Keratinocyte (primary cell): ENCODE measurements at regions not wholly inside any gene's neighbourhood (a gene's known extent, or its start where the extent isn't known, plus 50 kb on each side); places are given as distances from the start of the nearest gene placed in this dataset.

Experiments used
- DNase-seq: peaks from one replicate; pipeline ENCODE4 v3.0.0-alpha.2; 2011; ENCODE audit warnings: low read depth, missing footprints, low spot score
- FAIRE-seq: peaks from 2 replicates; lab custom pipeline; 2011; peaks lifted over from hg19 to GRCh38; lab: Jason Lieb, UNC
- H2AFZ ChIP-seq: 2 replicates; pipeline ENCODE4 v1.6.0; 2012; ENCODE audit warnings: low read length, control low read depth, inconsistent platforms; ENCODE audit not compliant: control insufficient read depth
- H3K27ac ChIP-seq: 2 replicates; pipeline ENCODE4 v1.5.1; 2011; ENCODE audit warnings: low read length; ENCODE audit not compliant: control insufficient read depth, insufficient read depth
- H3K27me3 ChIP-seq: 3 replicates; pipeline ENCODE4 v1.6.0; 2011; ENCODE audit warnings: low read length; ENCODE audit not compliant: control insufficient read depth, insufficient read depth; ENCODE audit errors: extremely low read depth
- H3K36me3 ChIP-seq, 2 experiments: 2 replicates in 1 of 2; 3 replicates in 1 of 2; pipeline ENCODE4 v1.5.1; 2011; ENCODE audit warnings: low read length in 2 of 2, mild to moderate bottlenecking in 1 of 2; ENCODE audit not compliant: control insufficient read depth in 2 of 2, insufficient read depth in 2 of 2; ENCODE audit errors: extremely low read depth in 1 of 2
- H3K4me1 ChIP-seq: 3 replicates; pipeline ENCODE4 v1.5.1; 2011; ENCODE audit warnings: low read length; ENCODE audit not compliant: control insufficient read depth, insufficient read depth; ENCODE audit errors: extremely low read depth
- H3K4me2 ChIP-seq: 3 replicates; pipeline ENCODE4 v1.6.0; 2011; ENCODE audit warnings: low read depth, low read length; ENCODE audit not compliant: control insufficient read depth, insufficient read depth; ENCODE audit errors: extremely low read depth
- H3K4me3 ChIP-seq, 3 experiments: fragments of 200-600 bp in 1 of 3; sonication (generic) in 1 of 3; 2 replicates in 2 of 3; 3 replicates in 1 of 3; pipeline ENCODE4 v1.5.1; 2011 to 2016; ENCODE audit warnings: low read length in 3 of 3, mild to moderate bottlenecking in 3 of 3, control low read depth in 2 of 3, inconsistent platforms in 1 of 3, low read depth in 1 of 3, mixed read lengths in 1 of 3, mixed run types in 1 of 3, moderate library complexity in 1 of 3; ENCODE audit not compliant: control insufficient read depth in 2 of 3, insufficient read depth in 2 of 3; ENCODE audit errors: extremely low read depth in 1 of 3
- H3K79me2 ChIP-seq: 2 replicates; pipeline ENCODE4 v1.6.0; 2012; ENCODE audit warnings: low read length; ENCODE audit not compliant: control insufficient read depth, insufficient read depth
- H3K9ac ChIP-seq: 3 replicates; pipeline ENCODE4 v1.6.0; 2011; ENCODE audit warnings: low read length; ENCODE audit not compliant: control insufficient read depth, insufficient read depth; ENCODE audit errors: extremely low read depth
- H3K9me1 ChIP-seq: 3 replicates; pipeline ENCODE4 v1.6.0; 2011; ENCODE audit warnings: low read length; ENCODE audit not compliant: control insufficient read depth, insufficient read depth; ENCODE audit errors: extremely low read depth
- H3K9me3 ChIP-seq: 2 replicates; pipeline ENCODE4 v1.5.1; 2012; ENCODE audit warnings: low read depth, low read length; ENCODE audit not compliant: control insufficient read depth
- H4K20me1 ChIP-seq: 3 replicates; pipeline ENCODE4 v1.6.0; 2011; ENCODE audit warnings: low read length; ENCODE audit not compliant: control insufficient read depth, insufficient read depth; ENCODE audit errors: extremely low read depth
- EZH2 ChIP-seq: IDR thresholded peaks from one replicate; pipeline ENCODE4 v1.6.1; 2012; ENCODE audit warnings: inconsistent platforms, mild to moderate bottlenecking, low read length, moderate library complexity
- dilution Hi-C: fragments of 300-500 bp; cut with MboI; formaldehyde crosslinking; loops from one replicate; pipeline ENCODE4 v1.7.0; 2020; ENCODE audit warnings: low sequenced_read_pairs; ENCODE audit not compliant: extremely low pct_ligation_motif_present
- TF ChIP-seq, protein P1 (sequence below), 3 experiments: IDR thresholded peaks in 1 of 3; conservative IDR thresholded peaks in 1 of 3; optimal IDR thresholded peaks in 1 of 3; 2 replicates in 2 of 3; 3 replicates in 1 of 3; pipeline versions ENCODE3 to v1.5.1; 2011; ENCODE audit warnings: low read length in 3 of 3, mild to moderate bottlenecking in 3 of 3, moderate library complexity in 2 of 3, control low read depth in 1 of 3, inconsistent platforms in 1 of 3; ENCODE audit not compliant: insufficient read depth in 2 of 3; ENCODE audit errors: extremely low read depth in 1 of 3

DNA sequence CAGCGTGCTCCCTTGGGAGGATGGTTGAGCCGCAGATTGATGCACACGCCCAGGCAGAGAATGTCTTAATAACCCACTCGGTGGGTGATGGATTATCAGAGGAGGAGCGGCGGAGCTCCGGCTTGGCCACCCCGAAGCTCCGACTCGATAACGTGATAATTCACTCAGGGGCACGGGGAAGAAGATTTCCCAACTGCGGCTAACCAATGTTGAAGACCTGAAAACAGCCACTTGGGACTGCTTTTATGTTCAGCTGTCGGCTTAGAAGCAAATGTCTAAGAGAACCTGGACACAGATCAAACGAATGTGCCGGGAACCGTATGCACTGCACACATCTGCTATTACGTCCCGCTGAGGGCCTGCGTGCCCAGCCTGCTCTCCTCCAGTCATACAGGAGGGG is 206.8 kb upstream of the CADM1 start:
- no peaks in the 10 kb centered on the region for H3K79me2 ChIP-seq
- H2AFZ ChIP-seq: no peak overlapping the region
- H3K4me3 ChIP-seq: no peak overlapping the region
- FAIRE-seq (no peak), DNase-seq (no peak)
- dilution Hi-C loops: no loop called here
- peaks cover 11% of the 10 kb centered on the region for H3K27me3 ChIP-seq
- H3K9me1 ChIP-seq: no peaks in the 10 kb centered on the region
- H3K4me2 ChIP-seq: no peak overlapping the region
- H3K36me3 ChIP-seq: no peaks in the 10 kb centered on the region
- H3K9me3 ChIP-seq: no peaks in the 10 kb centered on the region
- no peak overlapping the region for H3K9ac ChIP-seq
- H3K4me1 ChIP-seq: no peaks in the 10 kb centered on the region
- TF ChIP-seq, protein P1, sequence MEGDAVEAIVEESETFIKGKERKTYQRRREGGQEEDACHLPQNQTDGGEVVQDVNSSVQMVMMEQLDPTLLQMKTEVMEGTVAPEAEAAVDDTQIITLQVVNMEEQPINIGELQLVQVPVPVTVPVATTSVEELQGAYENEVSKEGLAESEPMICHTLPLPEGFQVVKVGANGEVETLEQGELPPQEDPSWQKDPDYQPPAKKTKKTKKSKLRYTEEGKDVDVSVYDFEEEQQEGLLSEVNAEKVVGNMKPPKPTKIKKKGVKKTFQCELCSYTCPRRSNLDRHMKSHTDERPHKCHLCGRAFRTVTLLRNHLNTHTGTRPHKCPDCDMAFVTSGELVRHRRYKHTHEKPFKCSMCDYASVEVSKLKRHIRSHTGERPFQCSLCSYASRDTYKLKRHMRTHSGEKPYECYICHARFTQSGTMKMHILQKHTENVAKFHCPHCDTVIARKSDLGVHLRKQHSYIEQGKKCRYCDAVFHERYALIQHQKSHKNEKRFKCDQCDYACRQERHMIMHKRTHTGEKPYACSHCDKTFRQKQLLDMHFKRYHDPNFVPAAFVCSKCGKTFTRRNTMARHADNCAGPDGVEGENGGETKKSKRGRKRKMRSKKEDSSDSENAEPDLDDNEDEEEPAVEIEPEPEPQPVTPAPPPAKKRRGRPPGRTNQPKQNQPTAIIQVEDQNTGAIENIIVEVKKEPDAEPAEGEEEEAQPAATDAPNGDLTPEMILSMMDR (optimal IDR thresholded peaks at IDR 0.05 in 1 of 3, IDR thresholded peaks at IDR 0.05 in 1 of 3, conservative IDR thresholded peaks at IDR 0.05 in 1 of 3; ENCODE audit: extremely low read depth in 1 of 3, insufficient read depth in 2 of 3, low read length in 3 of 3): no peak
- TF ChIP-seq EZH2: no peak
- H3K27ac ChIP-seq: no peak overlapping the region
- H4K20me1 ChIP-seq: no peaks in the 10 kb centered on the region

DNA sequence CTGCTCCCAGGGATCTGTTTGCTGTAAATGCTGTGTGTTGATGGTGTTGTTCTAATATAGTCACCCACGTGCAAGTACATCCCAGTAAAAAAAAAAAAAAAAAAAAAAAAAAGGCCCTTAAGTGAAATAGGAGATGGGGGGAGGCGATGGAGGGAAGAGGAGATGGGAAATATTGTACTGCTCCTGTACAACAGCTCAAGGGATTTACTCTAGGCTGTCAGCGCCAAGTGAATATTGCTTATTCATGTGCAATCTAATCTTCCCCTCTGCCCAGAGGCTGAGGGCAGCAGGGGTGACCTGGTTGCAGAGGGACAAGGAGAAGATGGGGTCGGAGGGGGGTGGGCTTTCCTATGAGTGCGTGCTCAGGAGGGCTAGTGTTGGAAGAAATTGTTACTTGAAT is 206.2 kb upstream of the CADM1 start:
- Histone ChIP-seq H3K9ac (no peak overlapping the region), H3K4me2 (no peak overlapping the region), H3K9me1 (no peaks in the 10 kb centered on the region), H3K27ac (no peak overlapping the region), H3K4me3 (no peak overlapping the region), H3K79me2 (no peaks in the 10 kb centered on the region), H3K27me3 (peaks cover 11% of the 10 kb centered on the region), H3K4me1 (no peaks in the 10 kb centered on the region), H3K36me3 (no peaks in the 10 kb centered on the region), H4K20me1 (no peaks in the 10 kb centered on the region), H2AFZ (no peak overlapping the region), H3K9me3 (no peaks in the 10 kb centered on the region)
- FAIRE-seq (no peak), DNase-seq (no peak)
- dilution Hi-C loops: no loop called here
- TF ChIP-seq, protein P1 (optimal IDR thresholded peaks at IDR 0.05 in 1 of 3, IDR thresholded peaks at IDR 0.05 in 1 of 3, conservative IDR thresholded peaks at IDR 0.05 in 1 of 3; ENCODE audit: extremely low read depth in 1 of 3, insufficient read depth in 2 of 3, low read length in 3 of 3): no peak
- no peak for TF ChIP-seq EZH2
